Posterior vena cava (tissue), 2 donors: ENCODE measurements at regions not wholly inside any gene's neighbourhood (a gene's known extent, or its start where the extent isn't known, plus 50 kb on each side); places are given as distances from the start of the nearest gene placed in this dataset.
"Not testable (repeated sequence)": the region's sequence is repeated elsewhere in the genome, so short reads cannot be mapped to it uniquely, and the experiment has no call there.

Source experiments
- DNase-seq: peaks from one replicate; pipeline ENCODE4 v3.0.0-alpha.2; 2020; ENCODE audit warnings: low spot score
- intact Hi-C, 2 donors: fragments of 100-400 bp; cut with DNase I; formaldehyde crosslinking; loops; one replicate each; pipeline versions ENCODE4 v1.14.1 to v1.14.2; 2022 to 2023
- donor health status: DM: yes; HTN: yes; CAD: no.
- donor health status: DM: yes; HTN: yes; CAD: no.

- DNase-seq: no peak
- intact Hi-C loops: no loop called here
These were observed 50.0 kb upstream of the ACYP2 start for GRCh38 chr2:54065411-54065810.

- intact Hi-C loops: no loop called here
- DNase-seq: no peak
These were observed 51.4 kb upstream of the ACYP2 start for GRCh38 chr2:54063967-54064535.

GRCh38 chr2:54062401-54062800 lies 53.0 kb upstream of the ACYP2 start:
- no peak for DNase-seq
- intact Hi-C loops: no loop called here

GRCh38 chr2:54061272-54061671 lies 54.1 kb upstream of the ACYP2 start:
- intact Hi-C loops: no loop called here

GRCh38 chr2:54059986-54060385 lies 55.4 kb upstream of the ACYP2 start:
- no peak for DNase-seq
- intact Hi-C loops: no loop called here

More at GRCh38 chr2:54061272-54061671, 54.1 kb upstream of the ACYP2 start:
- DNase-seq: no peak

GRCh38 chr2:54059504-54059903 lies 55.9 kb upstream of the ACYP2 start:
- DNase-seq: no peak
- intact Hi-C loops: no loop called here

- DNase-seq: no peak
- intact Hi-C loops: no loop called here
These were observed 57.0 kb upstream of the ACYP2 start for GRCh38 chr2:54058449-54058848.

- DNase-seq: no peak
- intact Hi-C loops: no loop called here
These were observed 60.6 kb upstream of the ACYP2 start for GRCh38 chr2:54054774-54055173.

GRCh38 chr2:54054271-54054670 lies 61.1 kb upstream of the ACYP2 start:
- intact Hi-C loops: no loop called here
- DNase-seq: no peak

- intact Hi-C loops: no loop called here
- no peak for DNase-seq
These were observed 61.6 kb upstream of the ACYP2 start for GRCh38 chr2:54053830-54054229.

GRCh38 chr2:54052825-54053718 lies 62.3 kb upstream of the ACYP2 start:
- DNase-seq: no peak
- intact Hi-C loops: no loop called here

GRCh38 chr2:54050445-54050844 lies 65.0 kb upstream of the ACYP2 start:
- no peak for DNase-seq
- intact Hi-C loops: no loop called here

GRCh38 chr2:54049365-54049764 lies 66.0 kb upstream of the ACYP2 start:
- DNase-seq: no peak
- intact Hi-C loops: no loop called here

- intact Hi-C loops, DNase-seq: not testable (repeated sequence)
These were observed 66.5 kb upstream of the ACYP2 start for GRCh38 chr2:54048896-54049295.

GRCh38 chr2:54048117-54048785 lies 67.2 kb upstream of the ACYP2 start:
- intact Hi-C loops: no loop called here
- DNase-seq: no peak

GRCh38 chr2:54047658-54048057 lies 67.8 kb upstream of the ACYP2 start:
- intact Hi-C loops: no loop called here
- DNase-seq: no peak

- no peak for DNase-seq
- intact Hi-C loops: no loop called here
These were observed 68.3 kb upstream of the ACYP2 start for GRCh38 chr2:54047091-54047490.

GRCh38 chr2:54042897-54043620 lies 72.3 kb upstream of the PSME4 start:
- intact Hi-C loops: loop anchor here in 1 of 2 donors (5.0 kb wide), 1 partner anchor 856 kb away; no protein-coding TSS in a partner anchor
- DNase-seq: no peak

- DNase-seq: no peak
- intact Hi-C loops: loop anchor here in 1 of 2 donors (5.0 kb wide), 1 partner anchor 855 kb away; no protein-coding TSS in a partner anchor
These were observed 71.5 kb upstream of the PSME4 start for GRCh38 chr2:54042341-54042740.

- intact Hi-C loops: loop anchor here in 1 of 2 donors (5.0 kb wide), 1 partner anchor 854 kb away; no protein-coding TSS in a partner anchor
- DNase-seq: no peak
These were observed 70.3 kb upstream of the PSME4 start for GRCh38 chr2:54041135-54041534.
